KMS-11 (cell line): ENCODE measurements at regions not wholly inside any gene's neighbourhood (a gene's known extent, or its start where the extent isn't known, plus 50 kb on each side); places are given as distances from the start of the nearest gene placed in this dataset.

Source experiments
- H2AFZ ChIP-seq: fragments of 200-600 bp; sonication (generic); 2 replicates; pipeline ENCODE4 v1.6.1; 2016; ENCODE audit warnings: antibody characterized with exemption, mixed run types, low read depth
- H3K27ac ChIP-seq: fragments of 200-600 bp; sonication (generic); 2 replicates; pipeline ENCODE4 v1.6.1; 2016; ENCODE audit warnings: mild to moderate bottlenecking, mixed run types
- H3K27me3 ChIP-seq: fragments of 200-600 bp; sonication (generic); 2 replicates; pipeline ENCODE4 v1.6.1; 2017; ENCODE audit warnings: mild to moderate bottlenecking, low read depth, mixed run types, moderate library complexity; ENCODE audit not compliant: insufficient read depth
- H3K36me3 ChIP-seq: fragments of 200-600 bp; sonication (generic); 2 replicates; pipeline ENCODE4 v1.6.1; 2017; ENCODE audit warnings: mild to moderate bottlenecking, mixed run types; ENCODE audit not compliant: insufficient read depth
- H3K4me1 ChIP-seq: fragments of 200-600 bp; sonication (generic); 2 replicates; pipeline ENCODE4 v1.6.1; 2016; ENCODE audit warnings: mild to moderate bottlenecking, low read depth, mixed run types; ENCODE audit not compliant: poor library complexity, severe bottlenecking
- H3K4me2 ChIP-seq: fragments of 200-600 bp; sonication (generic); 2 replicates; pipeline ENCODE4 v1.7.0; 2016; ENCODE audit warnings: mild to moderate bottlenecking, mixed run types
- H3K4me3 ChIP-seq: fragments of 200-600 bp; sonication (generic); IDR thresholded peaks from 2 replicates; pipeline ENCODE4 v1.6.1; 2017; ENCODE audit warnings: low read depth, low read length, mixed read lengths; ENCODE audit not compliant: insufficient read depth
- H3K79me2 ChIP-seq: fragments of 200-600 bp; sonication (generic); 2 replicates; pipeline ENCODE4 v1.6.1; 2016; ENCODE audit warnings: low read depth, mixed run types; ENCODE audit not compliant: insufficient read depth
- H3K9ac ChIP-seq: fragments of 200-600 bp; sonication (generic); 2 replicates; pipeline ENCODE4 v1.6.1; 2016; ENCODE audit warnings: mild to moderate bottlenecking, mixed run types
- H4K20me1 ChIP-seq: fragments of 200-600 bp; sonication (generic); 2 replicates; pipeline ENCODE4 v1.6.1; 2016; ENCODE audit warnings: mild to moderate bottlenecking, mixed run types; ENCODE audit not compliant: insufficient read depth
- CTCF ChIP-seq: fragments of 200-600 bp; sonication (generic); conservative IDR thresholded peaks from 2 replicates; pipeline ENCODE4 v1.6.1; 2017; ENCODE audit warnings: low read depth, mild to moderate bottlenecking, antibody characterized with exemption, low read length, moderate library complexity, mixed read lengths

DNA sequence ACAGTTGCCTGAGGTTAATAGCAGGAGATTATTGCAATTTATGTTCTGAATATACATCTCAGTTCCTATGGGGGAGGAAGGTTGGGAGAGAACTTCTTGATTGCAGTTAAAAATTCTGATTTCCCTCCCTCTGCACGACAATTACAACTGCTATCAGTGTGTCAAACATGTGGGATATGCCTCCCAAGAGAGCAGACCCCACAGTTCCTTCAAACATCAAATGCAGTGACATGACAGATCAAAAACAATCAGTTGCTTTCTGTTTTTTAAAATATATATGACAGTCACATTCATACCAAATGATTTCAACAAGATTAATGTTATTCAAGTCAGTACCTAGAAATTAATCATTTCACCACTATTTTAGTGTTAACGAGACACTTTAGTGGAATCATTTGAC is 639.0 kb downstream of the EDEM1 start:
- no peaks in the 10 kb centered on the region for H3K79me2 ChIP-seq
- H3K4me2 ChIP-seq: no peak overlapping the region
- H3K9ac ChIP-seq: no peak overlapping the region
- no peak overlapping the region for H3K27ac ChIP-seq
- H4K20me1 ChIP-seq: no peaks in the 10 kb centered on the region
- no peak overlapping the region for H3K4me3 ChIP-seq
- no peak for TF ChIP-seq CTCF
- H3K27me3 ChIP-seq: no peaks in the 10 kb centered on the region
- H2AFZ ChIP-seq: no peak overlapping the region
- no peaks in the 10 kb centered on the region for H3K36me3 ChIP-seq
- no peaks in the 10 kb centered on the region for H3K4me1 ChIP-seq

DNA sequence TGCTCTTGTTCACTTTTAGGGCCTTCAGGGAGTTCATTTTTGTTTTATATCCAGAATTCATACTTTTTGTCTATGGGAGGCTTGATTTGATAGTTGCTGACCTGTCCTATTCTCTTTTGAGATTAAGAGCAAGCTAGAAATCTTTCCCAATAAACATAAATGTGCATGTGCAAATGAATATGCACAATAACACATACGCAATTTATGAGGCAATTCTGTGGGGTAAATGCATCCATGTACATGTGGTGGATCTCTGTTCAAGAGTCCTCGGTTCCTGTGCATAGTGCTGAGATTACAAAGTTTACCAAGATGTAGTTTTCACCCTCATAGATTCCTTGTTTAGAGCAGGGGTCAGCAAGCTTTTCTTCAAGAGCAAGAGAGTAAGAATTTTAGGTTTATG is 640.7 kb downstream of the EDEM1 start:
- Histone ChIP-seq H2AFZ (no peak overlapping the region), H3K4me2 (no peak overlapping the region), H3K27ac (no peak overlapping the region), H3K4me1 (no peaks in the 10 kb centered on the region), H3K79me2 (no peaks in the 10 kb centered on the region), H3K9ac (no peak overlapping the region), H3K36me3 (no peaks in the 10 kb centered on the region), H3K27me3 (no peaks in the 10 kb centered on the region), H3K4me3 (no peak overlapping the region), H4K20me1 (no peaks in the 10 kb centered on the region)
- TF ChIP-seq CTCF: no peak

DNA sequence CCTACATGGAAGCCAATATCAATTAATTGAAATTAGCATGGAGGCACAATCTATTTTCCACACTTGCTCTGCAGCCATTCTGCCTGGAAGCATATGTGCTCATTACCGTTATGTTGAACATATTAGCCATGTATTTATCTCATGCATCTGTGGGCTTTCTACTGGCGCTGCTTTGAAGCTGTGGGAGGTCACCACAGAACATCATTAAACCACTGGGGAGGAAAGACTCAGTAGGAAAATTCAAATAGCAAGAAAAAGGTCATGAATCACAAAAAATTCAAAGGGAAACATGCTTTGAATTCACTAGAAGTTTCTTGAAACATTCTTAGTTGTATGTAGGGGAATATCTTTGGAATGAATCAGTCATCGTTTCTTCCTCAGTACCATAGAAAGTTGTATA is 652.5 kb downstream of the EDEM1 start:
- Histone ChIP-seq H3K36me3 (no peaks in the 10 kb centered on the region), H3K4me3 (no peak overlapping the region), H4K20me1 (no peaks in the 10 kb centered on the region), H3K9ac (no peak overlapping the region), H2AFZ (no peak overlapping the region), H3K27ac (no peak overlapping the region), H3K4me1 (no peaks in the 10 kb centered on the region), H3K79me2 (no peaks in the 10 kb centered on the region), H3K27me3 (no peaks in the 10 kb centered on the region), H3K4me2 (no peak overlapping the region)
- no peak for TF ChIP-seq CTCF

DNA sequence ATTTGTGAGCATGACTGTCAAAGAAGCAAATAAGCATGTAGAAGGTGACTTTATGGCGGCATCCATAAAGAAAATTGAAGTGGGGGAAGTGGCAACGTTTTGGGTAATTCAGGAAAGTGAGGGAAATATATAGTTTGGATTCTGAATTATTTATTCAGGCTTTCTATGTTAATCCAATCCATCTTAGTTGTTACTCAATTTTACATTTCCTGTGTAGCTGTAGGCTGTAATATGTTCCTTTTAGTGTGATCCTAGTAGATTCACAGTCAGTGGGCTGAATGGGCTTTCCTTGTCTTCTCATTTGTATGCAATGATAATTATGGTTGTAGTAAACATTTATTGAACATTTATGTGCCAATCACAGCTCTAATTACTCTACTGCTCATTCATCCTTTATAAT is 654.1 kb downstream of the EDEM1 start:
- Histone ChIP-seq H3K4me1 (no peaks in the 10 kb centered on the region), H3K4me2 (no peak overlapping the region), H3K4me3 (no peak overlapping the region), H3K27ac (no peak overlapping the region), H3K79me2 (no peaks in the 10 kb centered on the region), H3K27me3 (no peaks in the 10 kb centered on the region), H3K9ac (no peak overlapping the region), H2AFZ (no peak overlapping the region), H4K20me1 (no peaks in the 10 kb centered on the region), H3K36me3 (no peaks in the 10 kb centered on the region)
- no peak for TF ChIP-seq CTCF

DNA sequence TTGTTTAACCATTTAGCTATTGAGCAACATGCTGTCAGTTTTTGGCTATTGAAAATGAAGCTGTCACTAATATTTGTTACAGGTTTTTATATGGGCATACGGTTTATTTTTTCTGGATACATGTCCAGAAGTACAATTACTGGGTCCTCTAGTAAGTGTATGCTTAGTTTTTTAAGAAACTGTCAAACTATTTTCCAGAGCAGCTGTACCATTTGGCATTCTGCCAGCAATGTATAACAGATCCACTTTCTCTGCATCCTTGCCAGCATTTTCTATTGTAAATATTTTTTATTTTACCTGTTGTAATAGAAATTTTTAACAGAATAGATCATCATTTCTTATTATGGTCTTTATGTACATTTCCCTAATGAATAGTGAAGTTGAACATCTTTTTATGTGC is 658.8 kb downstream of the EDEM1 start:
- Histone ChIP-seq H3K4me1 (no peaks in the 10 kb centered on the region), H3K9ac (no peak overlapping the region), H4K20me1 (no peaks in the 10 kb centered on the region), H3K4me2 (no peak overlapping the region), H3K27ac (no peak overlapping the region), H3K4me3 (no peak overlapping the region), H3K27me3 (no peaks in the 10 kb centered on the region), H2AFZ (no peak overlapping the region), H3K36me3 (no peaks in the 10 kb centered on the region), H3K79me2 (no peaks in the 10 kb centered on the region)
- no peak for TF ChIP-seq CTCF
